ENCODE measurements at regions not wholly inside any gene's neighbourhood (a gene's known extent, or its start where the extent isn't known, plus 50 kb on each side); places are given as distances from the start of the nearest gene placed in this dataset.
"Not testable (repeated sequence)": the region's sequence is repeated elsewhere in the genome, so short reads cannot be mapped to it uniquely, and the experiment has no call there.

DNA sequence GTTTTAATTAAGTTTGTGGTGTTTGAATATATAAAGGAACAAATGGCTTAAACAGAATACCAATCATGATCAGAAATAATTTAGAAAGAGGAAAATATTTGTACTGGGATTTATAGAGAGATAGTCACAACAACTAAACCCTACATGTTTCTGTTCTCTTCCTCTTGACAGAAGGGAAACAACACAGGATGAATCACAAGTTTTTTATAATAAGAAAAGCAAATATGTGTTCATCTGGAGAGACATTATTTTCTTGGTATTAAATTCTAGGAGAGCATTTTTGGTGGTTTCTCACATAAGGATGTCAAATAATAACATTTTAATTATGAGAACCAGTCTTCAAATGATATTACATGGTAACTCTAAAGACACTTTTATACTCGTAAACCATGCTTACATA, 232.9 kb upstream of the PKP2 start:
- no peak for TF ChIP-seq POLR2A (IDR thresholded peaks at IDR 0.05)
- TF ChIP-seq, protein P1, sequence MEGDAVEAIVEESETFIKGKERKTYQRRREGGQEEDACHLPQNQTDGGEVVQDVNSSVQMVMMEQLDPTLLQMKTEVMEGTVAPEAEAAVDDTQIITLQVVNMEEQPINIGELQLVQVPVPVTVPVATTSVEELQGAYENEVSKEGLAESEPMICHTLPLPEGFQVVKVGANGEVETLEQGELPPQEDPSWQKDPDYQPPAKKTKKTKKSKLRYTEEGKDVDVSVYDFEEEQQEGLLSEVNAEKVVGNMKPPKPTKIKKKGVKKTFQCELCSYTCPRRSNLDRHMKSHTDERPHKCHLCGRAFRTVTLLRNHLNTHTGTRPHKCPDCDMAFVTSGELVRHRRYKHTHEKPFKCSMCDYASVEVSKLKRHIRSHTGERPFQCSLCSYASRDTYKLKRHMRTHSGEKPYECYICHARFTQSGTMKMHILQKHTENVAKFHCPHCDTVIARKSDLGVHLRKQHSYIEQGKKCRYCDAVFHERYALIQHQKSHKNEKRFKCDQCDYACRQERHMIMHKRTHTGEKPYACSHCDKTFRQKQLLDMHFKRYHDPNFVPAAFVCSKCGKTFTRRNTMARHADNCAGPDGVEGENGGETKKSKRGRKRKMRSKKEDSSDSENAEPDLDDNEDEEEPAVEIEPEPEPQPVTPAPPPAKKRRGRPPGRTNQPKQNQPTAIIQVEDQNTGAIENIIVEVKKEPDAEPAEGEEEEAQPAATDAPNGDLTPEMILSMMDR (IDR thresholded peaks at IDR 0.05): no peak
- no peak overlapping the region for H3K27ac ChIP-seq
- no peak for DNase-seq
- 82 to 83% methylated on average over 1 of the region's 1 CpG for WGBS, 2 donors
- intact Hi-C loops (cut with DNase I): no loop called here
- H3K9me3 ChIP-seq: no peaks in the 10 kb centered on the region
- H3K27me3 ChIP-seq: no peaks in the 10 kb centered on the region
- no peaks in the 10 kb centered on the region for H3K36me3 ChIP-seq
- H3K4me3 ChIP-seq: no peak overlapping the region
- H3K4me1 ChIP-seq: peaks cover 0 to 21% (median 0%) of the 10 kb centered on the region in 3 donors

DNA sequence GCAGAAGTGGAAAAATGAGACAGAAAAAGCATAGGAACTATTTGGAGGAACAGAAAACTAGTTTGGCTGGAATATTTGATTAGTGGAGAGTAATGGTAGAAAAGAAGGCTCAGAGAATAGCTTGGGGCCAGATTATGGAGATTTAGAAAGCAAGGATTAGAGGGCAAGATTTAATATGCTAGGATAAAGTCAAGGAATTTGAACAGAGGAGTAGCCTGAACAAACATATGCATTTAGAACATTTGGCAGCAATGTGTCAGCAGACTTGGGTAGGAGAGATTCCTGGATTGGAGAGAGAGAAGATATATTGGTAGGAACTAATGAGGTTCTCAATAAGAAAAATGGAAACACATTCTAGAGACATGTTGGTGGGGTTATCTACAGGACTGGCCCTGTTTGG, 229.2 kb upstream of the PKP2 start:
- Histone ChIP-seq H3K36me3 (no peaks in the 10 kb centered on the region), H3K4me3 (no peak overlapping the region), H3K4me1 (peaks cover 0 to 21% (median 0%) of the 10 kb centered on the region in 3 donors), H3K9me3 (no peaks in the 10 kb centered on the region), H3K27me3 (no peaks in the 10 kb centered on the region), H3K27ac (no peak overlapping the region)
- TF ChIP-seq, protein P1 (IDR thresholded peaks at IDR 0.05): no peak
- TF ChIP-seq POLR2A (IDR thresholded peaks at IDR 0.05): no peak
- DNase-seq: no peak
- intact Hi-C loops (cut with DNase I): no loop called here

DNA sequence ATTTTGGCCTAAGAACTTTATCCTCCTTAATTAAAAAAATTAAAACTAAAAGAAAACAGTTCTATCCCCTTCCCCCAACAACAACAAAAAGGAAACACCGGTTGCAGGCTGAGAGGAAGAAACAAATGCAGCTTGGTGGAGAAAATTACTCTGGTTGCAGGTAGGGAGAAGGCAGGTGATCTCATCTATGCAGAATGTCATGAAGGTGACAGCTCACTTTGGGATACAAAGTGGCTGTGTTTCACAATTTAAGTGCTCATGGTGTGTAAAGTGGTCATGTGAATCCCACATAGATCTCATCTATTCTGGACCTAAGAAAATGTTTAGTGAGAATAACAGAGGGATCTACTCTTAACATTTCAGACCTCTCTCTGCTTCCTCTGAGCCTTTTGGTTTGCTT, 219.7 kb upstream of the PKP2 start:
- Histone ChIP-seq H3K9me3 (no peaks in the 10 kb centered on the region), H3K4me3 (no peak overlapping the region), H3K27ac (no peak overlapping the region), H3K36me3 (no peaks in the 10 kb centered on the region), H3K27me3 (no peaks in the 10 kb centered on the region), H3K4me1 (no peaks in the 10 kb centered on the region)
- intact Hi-C loops (cut with DNase I): no loop called here
- DNase-seq: no peak
- TF ChIP-seq, protein P1 (IDR thresholded peaks at IDR 0.05): no peak
- no peak for TF ChIP-seq POLR2A (IDR thresholded peaks at IDR 0.05)
- 52 to 68% methylated on average over 1 of the region's 1 CpG for WGBS, 2 donors

DNA sequence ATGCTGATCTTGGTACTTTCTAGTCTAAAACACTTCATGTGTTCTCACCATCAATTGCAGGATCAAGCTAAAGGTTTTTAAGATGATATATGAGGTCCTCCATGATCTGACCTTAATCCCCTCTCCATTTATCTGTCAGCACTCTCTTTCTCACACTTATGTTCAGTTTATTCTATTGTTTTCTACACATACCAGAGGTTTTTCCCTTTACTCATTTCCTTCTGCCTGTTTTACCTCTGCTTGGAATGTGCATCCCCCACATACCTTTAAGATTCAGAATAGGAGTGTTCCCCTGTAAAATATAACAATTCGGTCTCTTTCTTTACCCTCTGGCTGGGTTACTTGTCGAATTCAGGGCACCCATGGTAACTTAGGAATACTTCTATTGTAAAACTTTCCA, 219.1 kb upstream of the PKP2 start:
- Histone ChIP-seq H3K9me3 (no peaks in the 10 kb centered on the region), H3K27me3 (no peaks in the 10 kb centered on the region), H3K27ac (no peak overlapping the region), H3K4me1 (no peaks in the 10 kb centered on the region), H3K36me3 (no peaks in the 10 kb centered on the region), H3K4me3 (no peak overlapping the region)
- no peak for DNase-seq
- no peak for TF ChIP-seq POLR2A (IDR thresholded peaks at IDR 0.05)
- TF ChIP-seq, protein P1 (IDR thresholded peaks at IDR 0.05): no peak
- intact Hi-C loops (cut with DNase I): no loop called here
- 23 to 83% methylated on average over 1 to 2 of the region's 2 CpGs for WGBS, 2 donors

DNA sequence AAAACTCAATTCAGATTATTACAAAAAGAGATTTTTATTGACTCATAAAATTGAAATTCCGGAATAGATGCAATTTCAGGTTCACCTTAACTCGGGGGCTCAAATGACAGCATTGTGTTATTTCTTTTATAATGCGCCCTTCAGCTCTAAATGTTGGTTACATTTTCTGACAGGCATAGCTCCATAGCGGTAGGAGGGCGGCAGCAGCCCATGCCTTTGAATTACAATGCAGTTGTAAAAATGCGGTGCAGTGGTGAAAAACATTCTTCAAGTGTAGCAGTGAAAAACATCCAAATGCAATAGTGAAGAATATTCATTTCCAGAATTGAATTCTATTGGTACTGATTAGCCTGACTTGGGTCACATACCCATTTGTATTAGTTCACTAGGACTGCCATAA, 215.3 kb upstream of the PKP2 start:
- intact Hi-C loops (cut with DNase I): no loop called here
- DNase-seq: no peak
- Histone ChIP-seq H3K36me3 (no peaks in the 10 kb centered on the region), H3K27ac (no peak overlapping the region), H3K9me3 (no peaks in the 10 kb centered on the region), H3K4me1 (no peaks in the 10 kb centered on the region), H3K4me3 (no peak overlapping the region), H3K27me3 (no peaks in the 10 kb centered on the region)
- TF ChIP-seq, protein P1 (IDR thresholded peaks at IDR 0.05): no peak
- no peak for TF ChIP-seq POLR2A (IDR thresholded peaks at IDR 0.05)
- WGBS, 2 donors: 67 to 68% methylated on average over 6 of the region's 6 CpGs

DNA sequence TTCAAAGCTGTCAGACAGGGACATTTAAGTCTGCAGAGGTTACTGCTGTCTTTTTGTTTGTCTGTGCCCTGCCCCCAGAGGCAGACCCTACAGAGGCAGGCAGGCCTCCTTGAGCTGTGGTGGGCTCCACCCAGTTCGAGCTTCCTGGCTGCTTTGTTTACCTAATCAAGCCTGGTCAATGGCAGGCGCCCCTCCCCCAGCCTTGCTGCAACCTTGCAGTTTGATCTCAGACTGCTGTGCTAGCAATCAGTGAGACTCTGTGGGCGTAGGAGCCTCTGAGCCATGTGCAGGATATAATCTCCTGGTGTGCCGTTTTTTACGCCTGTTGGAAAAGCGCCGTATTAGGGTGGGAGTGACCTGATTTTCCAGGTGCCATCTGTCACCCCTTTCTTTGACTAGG, 211.2 kb upstream of the PKP2 start:
- H3K4me1 ChIP-seq; intact Hi-C loops (cut with DNase I): not testable (repeated sequence)

More for the DNA sequence above, 211.2 kb upstream of the PKP2 start:
- not testable (repeated sequence) for DNase-seq, H3K4me3 ChIP-seq, H3K36me3 ChIP-seq, H3K27ac ChIP-seq, H3K27me3 ChIP-seq, H3K9me3 ChIP-seq
- WGBS, 2 donors: 100% methylated on average over 4 of the region's 7 CpGs; no CpG with 5 or more reads in 1 of the 2 donors

All from esophagus squamous epithelium (tissue), 5 donors.